Loucy (cell line): ENCODE measurements at regions not wholly inside any gene's neighbourhood (a gene's known extent, or its start where the extent isn't known, plus 50 kb on each side); places are given as distances from the start of the nearest gene placed in this dataset.

Experiments
- H2AFZ ChIP-seq: fragments of 200-600 bp; sonication (generic); 2 replicates; pipeline ENCODE4 v1.6.0; 2016; ENCODE audit warnings: antibody characterized with exemption, mild to moderate bottlenecking, low read length, moderate library complexity
- H3F3A ChIP-seq: fragments of 200-600 bp; 2 replicates; pipeline ENCODE4 v1.6.0; 2016; ENCODE audit warnings: antibody characterized with exemption, low read depth, mild to moderate bottlenecking
- H3K27me3 ChIP-seq: fragments of 200-600 bp; sonication (generic); 2 replicates; pipeline ENCODE4 v1.6.1; 2014; ENCODE audit warnings: low read length, mild to moderate bottlenecking; ENCODE audit not compliant: insufficient read depth, poor library complexity, severe bottlenecking
- H3K36me3 ChIP-seq: fragments of 200-600 bp; sonication (generic); 2 replicates; pipeline ENCODE4 v1.6.1; 2016; ENCODE audit warnings: low read length; ENCODE audit not compliant: insufficient read depth
- H3K4me1 ChIP-seq: fragments of 200-600 bp; sonication (generic); 2 replicates; pipeline ENCODE4 v1.5.1; 2014; ENCODE audit warnings: low read length, mild to moderate bottlenecking; ENCODE audit not compliant: insufficient read depth, poor library complexity, severe bottlenecking
- H3K4me2 ChIP-seq: fragments of 200-600 bp; sonication (generic); 2 replicates; pipeline ENCODE4 v1.6.0; 2014; ENCODE audit warnings: antibody characterized with exemption, low read length, low read depth, mild to moderate bottlenecking; ENCODE audit not compliant: poor library complexity, severe bottlenecking
- H3K4me3 ChIP-seq: fragments of 200-600 bp; sonication (generic); 2 replicates; pipeline ENCODE4 v1.5.1; 2014; ENCODE audit warnings: low read length, mild to moderate bottlenecking, mixed read lengths; ENCODE audit not compliant: poor library complexity, severe bottlenecking
- H3K79me2 ChIP-seq: fragments of 200-600 bp; sonication (generic); 2 replicates; pipeline ENCODE4 v1.6.1; 2014; ENCODE audit warnings: low read length; ENCODE audit not compliant: insufficient read depth
- H3K9ac ChIP-seq: fragments of 200-600 bp; sonication (generic); 2 replicates; pipeline ENCODE4 v1.6.0; 2014; ENCODE audit warnings: mild to moderate bottlenecking, low read depth, low read length, moderate library complexity; ENCODE audit not compliant: poor library complexity, severe bottlenecking
- H3K9me2 ChIP-seq: fragments of 200-600 bp; sonication (generic); replicated peaks from 2 replicates; pipeline ENCODE4 v1.6.1; 2016; ENCODE audit warnings: low read depth, low read length, mixed read lengths
- H3K9me3 ChIP-seq: fragments of 200-600 bp; sonication (generic); 2 replicates; pipeline ENCODE4 v1.6.1; 2014; ENCODE audit warnings: mild to moderate bottlenecking, antibody characterized with exemption, low read length, low read depth; ENCODE audit not compliant: insufficient read depth
- H4K20me1 ChIP-seq: fragments of 200-600 bp; sonication (generic); 2 replicates; pipeline ENCODE4 v1.6.0; 2014; ENCODE audit warnings: antibody characterized with exemption, low read length, mild to moderate bottlenecking; ENCODE audit not compliant: insufficient read depth, poor library complexity, severe bottlenecking
- EZH2phosphoT487 ChIP-seq: fragments of 200-600 bp; IDR thresholded peaks from 2 replicates; pipeline ENCODE4 v1.6.1; 2018; ENCODE audit warnings: antibody characterized with exemption, mild to moderate bottlenecking, moderate library complexity, borderline replicate concordance
- TF ChIP-seq, protein P1 (sequence below): fragments of 200-600 bp; sonication (generic); conservative IDR thresholded peaks from 2 replicates; pipeline ENCODE4 v1.5.1; 2014; ENCODE audit warnings: mild to moderate bottlenecking, antibody characterized with exemption, low read length

DNA sequence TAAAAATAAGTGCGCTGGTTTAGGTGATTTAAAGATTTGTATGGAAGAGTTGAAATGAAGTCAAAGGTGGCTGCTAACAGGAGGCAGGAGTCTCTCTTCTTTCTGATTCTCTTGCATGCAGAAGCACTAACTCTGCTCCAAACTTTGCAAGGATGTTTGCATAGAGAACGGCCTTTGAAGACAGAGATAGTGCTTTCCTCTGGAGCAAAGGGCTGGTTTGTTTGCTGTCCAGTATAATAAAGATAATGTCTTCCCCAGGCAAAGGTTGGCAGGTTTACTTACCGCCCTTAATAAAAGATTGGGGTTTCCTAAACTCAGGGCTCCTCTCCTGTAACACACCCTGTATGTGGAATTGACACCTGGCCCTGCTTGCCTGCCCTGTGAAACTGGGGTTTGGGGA lies 210.6 kb upstream of the RREB1 start:
- H3K4me3 ChIP-seq: no peak overlapping the region
- no peaks in the 10 kb centered on the region for H3K9me2 ChIP-seq
- TF ChIP-seq, protein P1, sequence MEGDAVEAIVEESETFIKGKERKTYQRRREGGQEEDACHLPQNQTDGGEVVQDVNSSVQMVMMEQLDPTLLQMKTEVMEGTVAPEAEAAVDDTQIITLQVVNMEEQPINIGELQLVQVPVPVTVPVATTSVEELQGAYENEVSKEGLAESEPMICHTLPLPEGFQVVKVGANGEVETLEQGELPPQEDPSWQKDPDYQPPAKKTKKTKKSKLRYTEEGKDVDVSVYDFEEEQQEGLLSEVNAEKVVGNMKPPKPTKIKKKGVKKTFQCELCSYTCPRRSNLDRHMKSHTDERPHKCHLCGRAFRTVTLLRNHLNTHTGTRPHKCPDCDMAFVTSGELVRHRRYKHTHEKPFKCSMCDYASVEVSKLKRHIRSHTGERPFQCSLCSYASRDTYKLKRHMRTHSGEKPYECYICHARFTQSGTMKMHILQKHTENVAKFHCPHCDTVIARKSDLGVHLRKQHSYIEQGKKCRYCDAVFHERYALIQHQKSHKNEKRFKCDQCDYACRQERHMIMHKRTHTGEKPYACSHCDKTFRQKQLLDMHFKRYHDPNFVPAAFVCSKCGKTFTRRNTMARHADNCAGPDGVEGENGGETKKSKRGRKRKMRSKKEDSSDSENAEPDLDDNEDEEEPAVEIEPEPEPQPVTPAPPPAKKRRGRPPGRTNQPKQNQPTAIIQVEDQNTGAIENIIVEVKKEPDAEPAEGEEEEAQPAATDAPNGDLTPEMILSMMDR: no peak
- no peak for TF ChIP-seq EZH2phosphoT487
- no peak overlapping the region for H3K9ac ChIP-seq
- peaks cover 11% of the 10 kb centered on the region for H3K4me1 ChIP-seq
- no peaks in the 10 kb centered on the region for H3K27me3 ChIP-seq
- no peaks in the 10 kb centered on the region for H4K20me1 ChIP-seq
- H3F3A ChIP-seq: no peaks in the 10 kb centered on the region
- H2AFZ ChIP-seq: 0 out of 2 replicates have a peak overlapping the region, but pooled peaks have one; percentile 30
- H3K4me2 ChIP-seq: no peak overlapping the region
- H3K79me2 ChIP-seq: no peaks in the 10 kb centered on the region
- no peaks in the 10 kb centered on the region for H3K9me3 ChIP-seq
- no peaks in the 10 kb centered on the region for H3K36me3 ChIP-seq

DNA sequence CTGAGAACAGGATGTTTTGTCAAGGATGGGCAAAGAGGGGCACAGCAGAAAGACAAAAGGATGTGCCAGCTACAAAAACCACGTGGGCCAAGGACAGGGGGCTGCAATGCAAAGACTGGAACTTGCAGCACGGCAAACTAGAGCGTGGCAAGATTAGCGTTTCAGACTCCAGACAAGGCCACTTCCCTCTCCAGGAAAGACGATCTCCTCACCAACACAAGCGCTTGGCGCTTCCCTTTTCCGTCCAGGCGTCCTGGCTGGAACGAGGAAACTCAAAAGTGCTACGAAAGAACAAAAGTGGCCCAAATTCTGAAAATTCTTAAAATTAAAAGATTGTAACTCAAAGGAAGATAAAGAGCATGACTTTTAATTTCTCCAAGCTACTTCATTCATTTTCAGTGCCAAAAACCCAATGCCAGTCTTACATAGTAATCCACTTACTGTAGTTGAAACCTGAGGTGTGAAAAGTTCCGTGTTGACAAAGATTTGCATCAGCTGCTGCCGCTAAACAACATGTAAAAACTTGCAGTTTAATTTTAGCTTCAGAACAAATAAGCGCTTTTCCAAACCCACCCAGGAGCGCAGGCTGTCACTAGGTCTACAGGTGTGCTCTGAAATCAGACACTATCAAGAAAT lies 207.1 kb upstream of the RREB1 start:
- H2AFZ ChIP-seq: no peak overlapping the region
- no peak overlapping the region for H3K4me3 ChIP-seq
- H3K9me3 ChIP-seq: no peaks in the 10 kb centered on the region
- H4K20me1 ChIP-seq: no peaks in the 10 kb centered on the region
- H3K9ac ChIP-seq: no peak overlapping the region
- H3F3A ChIP-seq: no peaks in the 10 kb centered on the region
- H3K4me1 ChIP-seq: no peaks in the 10 kb centered on the region
- TF ChIP-seq, protein P1: no peak
- no peak for TF ChIP-seq EZH2phosphoT487
- H3K79me2 ChIP-seq: no peaks in the 10 kb centered on the region
- H3K36me3 ChIP-seq: no peaks in the 10 kb centered on the region
- H3K9me2 ChIP-seq: no peaks in the 10 kb centered on the region
- no peak overlapping the region for H3K4me2 ChIP-seq
- H3K27me3 ChIP-seq: no peaks in the 10 kb centered on the region

DNA sequence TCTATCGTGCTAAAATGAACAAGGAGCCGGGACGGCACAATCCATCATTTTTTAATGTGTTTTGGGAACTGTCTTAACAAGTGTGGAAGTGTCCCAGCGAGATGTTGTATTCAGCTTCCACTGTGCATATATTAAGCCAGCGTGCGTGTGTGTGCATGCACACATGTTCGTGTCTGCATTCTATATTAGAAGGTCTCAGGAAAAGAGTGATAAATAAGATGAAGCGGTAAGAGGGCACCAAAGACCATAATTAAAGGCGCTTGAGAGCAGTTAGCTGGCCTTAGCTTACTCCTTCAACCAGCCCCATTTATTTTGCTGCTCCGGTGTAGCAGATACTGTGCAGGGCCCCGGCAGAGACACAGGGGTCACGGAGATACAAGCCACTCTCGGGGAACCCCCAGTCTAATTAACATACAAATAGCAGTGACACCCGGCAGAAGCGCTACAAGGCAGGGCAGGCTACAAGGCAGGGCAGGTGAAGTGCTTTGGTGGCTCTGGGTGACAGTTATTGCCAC lies 206.5 kb upstream of the RREB1 start:
- Histone ChIP-seq H3K36me3 (no peaks in the 10 kb centered on the region), H3F3A (no peaks in the 10 kb centered on the region), H3K27me3 (no peaks in the 10 kb centered on the region), H3K4me3 (no peak overlapping the region), H3K79me2 (no peaks in the 10 kb centered on the region), H2AFZ (no peak overlapping the region), H3K4me2 (no peak overlapping the region), H3K9ac (no peak overlapping the region), H4K20me1 (no peaks in the 10 kb centered on the region), H3K9me2 (no peaks in the 10 kb centered on the region), H3K9me3 (no peaks in the 10 kb centered on the region), H3K4me1 (no peaks in the 10 kb centered on the region)
- TF ChIP-seq EZH2phosphoT487: no peak
- TF ChIP-seq, protein P1: no peak
